Mesothelial cell of epicardium (in vitro differentiated cells): ENCODE measurements at regions not wholly inside any gene's neighbourhood (a gene's known extent, or its start where the extent isn't known, plus 50 kb on each side); places are given as distances from the start of the nearest gene placed in this dataset.
A peak's percentile ranks its signal among the peaks of the same experiment; 100 is the strongest.

Experiments
- DNase-seq, 2 experiments: peaks; one replicate each; pipeline ENCODE4 v3.0.0; 2021; ENCODE audit warnings: low spot score in 2 of 2; ENCODE audit not compliant: unreplicated experiment in 2 of 2
- H3K27ac Mint-ChIP-seq: 2 replicates; pipeline ENCODE4 v1.8.0; 2021; ENCODE audit warnings: mixed read lengths
- H3K27me3 Mint-ChIP-seq: 2 replicates; pipeline ENCODE4 v1.8.0; 2021; ENCODE audit warnings: low read depth, mixed read lengths
- H3K36me3 Mint-ChIP-seq: 2 replicates; pipeline ENCODE4 v1.8.0; 2021; ENCODE audit warnings: mixed read lengths
- H3K4me1 Mint-ChIP-seq: 2 replicates; pipeline ENCODE4 v1.8.0; 2021; ENCODE audit warnings: mixed read lengths
- H3K4me3 Mint-ChIP-seq: 2 replicates; pipeline ENCODE4 v1.8.0; 2021; ENCODE audit warnings: mild to moderate bottlenecking, moderate library complexity, mixed read lengths
- H3K9me3 Mint-ChIP-seq: 2 replicates; pipeline ENCODE4 v1.8.0; 2021; ENCODE audit warnings: mixed read lengths
- TF ChIP-seq, protein P1 (sequence below): fragments of 200-600 bp; sonication (generic); IDR thresholded peaks from one replicate; pipeline ENCODE4 v1.5.0; 2021; ENCODE audit warnings: antibody characterized with exemption; ENCODE audit not compliant: unreplicated experiment

DNA sequence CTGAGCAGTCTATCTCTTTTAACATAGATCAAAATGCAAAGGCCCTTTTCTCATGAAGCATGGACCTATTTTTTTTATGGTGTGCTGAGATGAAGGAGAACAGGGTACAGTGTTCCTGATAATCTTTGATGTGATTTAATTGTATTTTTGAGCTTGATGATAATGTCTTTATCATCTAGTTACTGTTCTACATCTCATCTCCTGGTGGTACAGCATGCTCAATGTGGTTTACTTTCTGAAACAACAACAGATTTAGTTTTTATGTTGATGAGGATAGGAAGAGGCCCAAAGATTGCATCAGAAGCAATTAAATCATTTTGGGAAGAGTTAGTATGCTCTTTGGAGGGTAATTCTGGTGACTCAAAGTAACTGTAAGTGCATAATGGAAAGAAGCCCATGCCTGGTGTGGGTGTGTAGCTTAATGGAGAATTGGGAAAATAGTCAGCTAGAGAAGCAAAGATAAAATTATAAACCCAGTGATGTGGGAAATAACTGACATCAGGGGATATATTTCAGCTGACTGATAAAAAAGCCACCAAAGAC lies 123.0 kb upstream of the KCNN2 start:
- DNase-seq: no peak
- Mint-ChIP-seq H3K27ac (no peak overlapping the region), H3K36me3 (peaks cover 2% of the 10 kb centered on the region), H3K9me3 (peaks cover 11% of the 10 kb centered on the region), H3K4me3 (no peak overlapping the region), H3K4me1 (peaks cover 12% of the 10 kb centered on the region), H3K27me3 (no peaks in the 10 kb centered on the region)
- TF ChIP-seq, protein P1, sequence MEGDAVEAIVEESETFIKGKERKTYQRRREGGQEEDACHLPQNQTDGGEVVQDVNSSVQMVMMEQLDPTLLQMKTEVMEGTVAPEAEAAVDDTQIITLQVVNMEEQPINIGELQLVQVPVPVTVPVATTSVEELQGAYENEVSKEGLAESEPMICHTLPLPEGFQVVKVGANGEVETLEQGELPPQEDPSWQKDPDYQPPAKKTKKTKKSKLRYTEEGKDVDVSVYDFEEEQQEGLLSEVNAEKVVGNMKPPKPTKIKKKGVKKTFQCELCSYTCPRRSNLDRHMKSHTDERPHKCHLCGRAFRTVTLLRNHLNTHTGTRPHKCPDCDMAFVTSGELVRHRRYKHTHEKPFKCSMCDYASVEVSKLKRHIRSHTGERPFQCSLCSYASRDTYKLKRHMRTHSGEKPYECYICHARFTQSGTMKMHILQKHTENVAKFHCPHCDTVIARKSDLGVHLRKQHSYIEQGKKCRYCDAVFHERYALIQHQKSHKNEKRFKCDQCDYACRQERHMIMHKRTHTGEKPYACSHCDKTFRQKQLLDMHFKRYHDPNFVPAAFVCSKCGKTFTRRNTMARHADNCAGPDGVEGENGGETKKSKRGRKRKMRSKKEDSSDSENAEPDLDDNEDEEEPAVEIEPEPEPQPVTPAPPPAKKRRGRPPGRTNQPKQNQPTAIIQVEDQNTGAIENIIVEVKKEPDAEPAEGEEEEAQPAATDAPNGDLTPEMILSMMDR: no peak

DNA sequence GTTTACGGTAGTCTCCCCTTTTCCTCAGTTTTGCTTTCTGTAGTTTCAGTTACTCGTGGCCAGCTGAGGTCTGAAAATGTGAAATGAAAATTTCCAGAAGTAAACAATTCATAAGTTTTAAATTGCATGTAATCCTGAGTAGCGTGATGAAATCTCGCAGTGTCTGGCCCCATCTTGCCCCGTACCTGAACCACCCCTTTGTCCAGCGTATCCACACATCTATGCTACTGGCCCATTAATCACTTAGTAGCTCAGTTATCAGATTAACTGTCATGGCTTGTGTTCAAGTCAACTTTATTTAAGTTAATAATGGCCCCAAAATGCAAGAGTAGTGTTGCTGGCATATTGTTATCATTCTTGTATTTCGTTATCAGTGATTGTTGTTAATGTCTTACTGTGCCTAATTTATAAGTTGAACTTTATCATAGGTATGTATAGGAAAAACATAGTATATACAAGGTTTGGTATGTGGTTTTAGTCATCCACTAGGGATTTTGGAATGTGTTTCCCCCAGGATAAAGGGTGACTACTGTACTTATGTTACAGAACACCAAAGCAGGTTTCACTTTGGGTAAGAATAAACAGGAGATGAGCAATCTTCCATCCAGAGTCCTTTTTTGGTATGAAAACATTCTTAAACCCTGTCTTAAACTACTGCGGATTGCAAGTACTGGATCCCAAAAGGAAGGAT lies 118.4 kb upstream of the KCNN2 start:
- H3K27ac Mint-ChIP-seq: peak overlapping the region; percentile 90

DNA sequence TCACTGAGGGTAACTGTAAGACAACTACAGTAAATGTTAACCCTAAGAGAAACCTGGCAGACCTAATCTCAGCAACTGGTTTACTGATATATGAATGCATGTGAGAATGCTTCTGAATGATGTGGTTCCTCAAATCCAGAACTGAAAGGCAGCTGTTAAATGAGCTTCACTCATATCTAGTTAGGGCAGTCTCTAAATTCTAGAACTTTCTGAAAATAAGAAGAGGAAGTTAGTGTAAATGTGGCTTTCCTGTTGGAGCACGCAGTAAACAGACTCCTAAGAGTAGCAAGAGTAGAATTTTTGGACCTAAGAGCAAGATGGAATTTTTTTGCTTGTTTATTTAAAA lies 117.9 kb upstream of the KCNN2 start:
- TF ChIP-seq, protein P1: no peak
- Mint-ChIP-seq H3K36me3 (no peaks in the 10 kb centered on the region), H3K27me3 (no peaks in the 10 kb centered on the region), H3K4me3 (no peak overlapping the region), H3K4me1 (peaks cover 31% of the 10 kb centered on the region), H3K27ac (peak overlapping the region; percentile 90), H3K9me3 (no peaks in the 10 kb centered on the region)
- DNase-seq: no peak

More for the DNA sequence above, 118.4 kb upstream of the KCNN2 start:
- H3K4me1 Mint-ChIP-seq: peaks cover 29% of the 10 kb centered on the region
- DNase-seq: no peak
- no peaks in the 10 kb centered on the region for H3K9me3 Mint-ChIP-seq
- TF ChIP-seq, protein P1: no peak
- H3K36me3 Mint-ChIP-seq: no peaks in the 10 kb centered on the region
- no peak overlapping the region for H3K4me3 Mint-ChIP-seq
- no peaks in the 10 kb centered on the region for H3K27me3 Mint-ChIP-seq

DNA sequence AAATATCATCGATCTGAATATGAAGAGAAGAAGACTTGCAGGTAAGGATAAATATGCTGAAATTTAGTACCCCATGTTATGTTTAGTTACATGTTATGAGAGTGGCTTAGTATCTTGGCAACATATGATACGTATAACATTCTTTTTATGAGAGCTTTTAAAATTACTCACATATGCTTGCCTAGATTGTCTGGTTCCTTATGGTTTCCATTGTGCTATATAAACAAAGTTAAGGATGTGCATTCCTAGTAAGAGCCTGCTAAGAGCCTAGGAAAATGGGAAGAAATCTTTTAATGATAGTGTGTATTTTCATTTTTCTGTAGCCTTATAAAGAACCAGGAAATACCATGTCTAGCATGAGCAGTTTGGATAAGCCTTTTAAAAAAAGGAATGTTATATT lies 112.0 kb upstream of the KCNN2 start:
- no peaks in the 10 kb centered on the region for H3K27me3 Mint-ChIP-seq
- H3K9me3 Mint-ChIP-seq: no peaks in the 10 kb centered on the region
- no peak overlapping the region for H3K4me3 Mint-ChIP-seq
- no peaks in the 10 kb centered on the region for H3K36me3 Mint-ChIP-seq
- TF ChIP-seq, protein P1: no peak
- H3K27ac Mint-ChIP-seq: peak overlapping the region; percentile 78
- peaks cover 49% of the 10 kb centered on the region for H3K4me1 Mint-ChIP-seq
- DNase-seq: no peak

DNA sequence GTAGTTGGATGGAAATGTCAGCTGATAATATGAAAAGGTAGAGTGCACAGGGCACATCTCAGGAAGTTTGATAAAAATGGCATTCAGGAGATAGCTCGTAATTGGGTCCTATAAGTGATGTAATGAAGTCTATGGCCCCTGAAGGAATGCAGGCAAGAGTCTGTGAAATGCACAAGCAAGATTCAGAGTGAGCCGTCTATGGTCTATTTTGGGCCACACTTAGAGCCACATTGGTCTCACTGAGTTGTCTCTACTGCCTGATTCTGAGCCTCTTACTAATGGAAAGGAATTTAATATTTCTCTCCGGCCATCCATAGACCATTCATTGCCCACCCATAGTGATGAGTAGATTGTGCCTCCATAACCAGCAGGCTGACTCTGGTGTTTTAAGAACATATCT lies 111.3 kb upstream of the KCNN2 start:
- H3K27me3 Mint-ChIP-seq: no peaks in the 10 kb centered on the region
- H3K36me3 Mint-ChIP-seq: no peaks in the 10 kb centered on the region
- H3K27ac Mint-ChIP-seq: peak overlapping the region; percentile 78
- no peak for DNase-seq
- no peaks in the 10 kb centered on the region for H3K9me3 Mint-ChIP-seq
- TF ChIP-seq, protein P1: no peak
- peaks cover 48% of the 10 kb centered on the region for H3K4me1 Mint-ChIP-seq
- no peak overlapping the region for H3K4me3 Mint-ChIP-seq
